ENCODE measurements at regions not wholly inside any gene's neighbourhood (a gene's known extent, or its start where the extent isn't known, plus 50 kb on each side); places are given as distances from the start of the nearest gene placed in this dataset.

GRCh38 chr6:14031516-14031915, 86.1 kb upstream of the CD83 start:
- intact Hi-C loops (cut with micrococcal nuclease), result no loop called here
- Histone ChIP-seq H2AFZ (ENCODE audit: insufficient read depth, low read depth, low read length, poor library complexity, severe bottlenecking) (no peak overlapping the region), H3K9ac (ENCODE audit: low read length) (no peak overlapping the region), H3K27me3 (replicated peaks in 1 of 4; ENCODE audit: control extremely low read depth in 1 of 4, control insufficient read depth in 3 of 4, insufficient read depth in 4 of 4, low read length in 3 of 4) (peaks cover 0 to 19% (median 0%) of the 10 kb centered on the region in 4 experiments), H3K27ac (ENCODE audit: low read length in 2 of 2) (no peak overlapping the region), H4K20me1 (ENCODE audit: control insufficient read depth, insufficient read depth, low read length, poor library complexity, severe bottlenecking) (no peaks in the 10 kb centered on the region), H3K4me1 (ENCODE audit: control insufficient read depth in 2 of 2, insufficient read depth in 2 of 2, low read length in 2 of 2) (peaks cover 5% of the 10 kb centered on the region in 2 donors), H3K79me2 (ENCODE audit: control insufficient read depth, insufficient read depth, low read length) (no peaks in the 10 kb centered on the region), H3K4me2 (replicated peaks; ENCODE audit: low read depth, low read length, poor library complexity, severe bottlenecking) (no peak overlapping the region), H3K36me3 (replicated peaks in 1 of 2; ENCODE audit: control extremely low read depth in 1 of 2, control insufficient read depth in 1 of 2, extremely low read depth in 1 of 2, insufficient read depth in 2 of 2, low read length in 1 of 2) (no peaks in the 10 kb centered on the region), H3K9me3 (ENCODE audit: control extremely low read depth in 1 of 3, control insufficient read depth in 2 of 3, insufficient read depth in 1 of 3, low read length in 2 of 3) (peaks cover 0 to 2% (median 0%) of the 10 kb centered on the region in 3 donors), H3K4me3 (ENCODE audit: control extremely low read depth in 1 of 5, extremely low read depth in 1 of 5, insufficient read depth in 1 of 5, low read depth in 2 of 5, low read length in 4 of 5) (no peak overlapping the region)
- Mint-ChIP-seq H3K27me3 (peaks cover 41% of the 10 kb centered on the region), H3K9me3 (ENCODE audit: insufficient read depth) (no peaks in the 10 kb centered on the region), H3K27ac (no peak overlapping the region), H3K4me1 (peaks cover 7% of the 10 kb centered on the region), H3K4me3 (no peak overlapping the region)
- TF ChIP-seq EZH2 (IDR thresholded peaks at IDR 0.05; ENCODE audit: borderline replicate concordance, insufficient read depth, low read depth, low read length, poor library complexity, severe bottlenecking) (no peak), CTCF (IDR thresholded peaks at IDR 0.05) (no peak)
- WGBS (ENCODE audit: insufficient coverage), result 92% methylated on average over 3 of the region's 4 CpGs
- DNase-seq, result no peak
- ChIA-PET CTCF (interaction anchor here (1.1 to 1.5 kb wide), 2 partner anchors 14 to 35 kb away, joined by 3 to 6 read pairs; no protein-coding TSS in a partner anchor), POLR2A (no interaction called here)
- ATAC-seq (ENCODE audit: low read depth), result no peak

DNA sequence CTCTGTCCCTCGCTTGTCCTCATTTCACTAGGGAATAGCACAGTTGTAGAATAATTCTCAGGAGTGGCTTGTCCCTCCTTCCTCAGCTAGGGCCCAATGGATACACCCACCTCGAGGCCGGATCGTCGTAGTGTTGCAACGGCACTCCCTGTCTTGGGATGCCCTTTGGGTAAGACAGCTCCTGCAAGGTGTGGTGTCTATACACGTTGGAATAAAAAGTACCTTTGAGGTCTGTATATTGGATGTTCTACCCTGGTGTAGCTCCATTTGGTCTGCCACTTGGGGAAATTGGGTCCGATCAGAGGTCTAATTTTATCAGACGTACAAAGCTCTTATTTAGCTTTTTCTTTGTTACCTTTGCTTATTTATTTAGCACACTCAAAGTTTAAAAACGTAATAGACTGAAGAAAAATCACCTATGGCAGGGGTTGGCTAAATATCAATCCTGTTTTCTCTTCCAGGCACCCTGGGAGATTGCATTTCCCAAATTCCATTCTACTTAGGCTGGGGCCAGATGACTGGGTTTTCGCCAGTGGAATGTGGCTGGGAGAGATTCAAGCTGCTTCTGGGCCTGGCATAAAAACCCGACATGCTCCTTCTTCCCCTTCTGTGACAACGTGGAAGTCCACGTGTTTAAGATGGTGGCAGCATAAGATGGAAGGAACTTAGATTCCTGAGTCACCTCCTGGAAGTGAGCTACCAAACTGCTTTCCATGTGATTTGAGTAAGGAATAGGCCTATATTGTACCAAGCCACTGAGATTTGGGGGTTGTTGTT, 82.3 kb upstream of the CD83 start:
- no peaks in the 10 kb centered on the region for H3K4me1 ChIP-seq (ENCODE audit: control insufficient read depth in 2 of 2, insufficient read depth in 2 of 2, low read length in 2 of 2)
- ATAC-seq (ENCODE audit: low read depth) (no peak), DNase-seq (no peak)
- no peaks in the 10 kb centered on the region for H3K36me3 ChIP-seq (replicated peaks in 1 of 2; ENCODE audit: control extremely low read depth in 1 of 2, control insufficient read depth in 1 of 2, extremely low read depth in 1 of 2, insufficient read depth in 2 of 2, low read length in 1 of 2)
- TF ChIP-seq EZH2 (IDR thresholded peaks at IDR 0.05; ENCODE audit: borderline replicate concordance, insufficient read depth, low read depth, low read length, poor library complexity, severe bottlenecking), result no peak
- TF ChIP-seq CTCF (IDR thresholded peaks at IDR 0.05), result no peak
- H3K4me3 ChIP-seq (ENCODE audit: control extremely low read depth in 1 of 5, extremely low read depth in 1 of 5, insufficient read depth in 1 of 5, low read depth in 2 of 5, low read length in 4 of 5), result no peak overlapping the region
- H3K79me2 ChIP-seq (ENCODE audit: control insufficient read depth, insufficient read depth, low read length), result no peaks in the 10 kb centered on the region
- no peak overlapping the region for H3K27ac ChIP-seq (ENCODE audit: low read length in 2 of 2)
- intact Hi-C loops (cut with micrococcal nuclease), result no loop called here
- no peak overlapping the region for H2AFZ ChIP-seq (ENCODE audit: insufficient read depth, low read depth, low read length, poor library complexity, severe bottlenecking)
- POLR2A ChIA-PET, result no interaction called here
- CTCF ChIA-PET, result interaction anchor here (0.7 kb wide), 1 partner anchor 11 kb away, joined by 3 read pairs; no protein-coding TSS in a partner anchor
- H3K27ac Mint-ChIP-seq, result no peak overlapping the region
- H3K4me3 Mint-ChIP-seq, result no peak overlapping the region
- no peaks in the 10 kb centered on the region for H4K20me1 ChIP-seq (ENCODE audit: control insufficient read depth, insufficient read depth, low read length, poor library complexity, severe bottlenecking)
- H3K27me3 ChIP-seq (replicated peaks in 1 of 4; ENCODE audit: control extremely low read depth in 1 of 4, control insufficient read depth in 3 of 4, insufficient read depth in 4 of 4, low read length in 3 of 4), result no peaks in the 10 kb centered on the region
- H3K27me3 Mint-ChIP-seq, result peaks cover 28% of the 10 kb centered on the region
- peaks cover 0 to 2% (median 0%) of the 10 kb centered on the region in 3 donors for H3K9me3 ChIP-seq (ENCODE audit: control extremely low read depth in 1 of 3, control insufficient read depth in 2 of 3, insufficient read depth in 1 of 3, low read length in 2 of 3)
- H3K9ac ChIP-seq (ENCODE audit: low read length), result no peak overlapping the region
- WGBS (ENCODE audit: insufficient coverage), result 98% methylated on average over 8 of the region's 14 CpGs
- no peaks in the 10 kb centered on the region for H3K9me3 Mint-ChIP-seq (ENCODE audit: insufficient read depth)
- no peak overlapping the region for H3K4me2 ChIP-seq (replicated peaks; ENCODE audit: low read depth, low read length, poor library complexity, severe bottlenecking)
- H3K4me1 Mint-ChIP-seq, result peaks cover 1% of the 10 kb centered on the region

Measured in B cell (primary cell).